Mammary epithelial cell (primary cell): ENCODE measurements at regions not wholly inside any gene's neighbourhood (a gene's known extent, or its start where the extent isn't known, plus 50 kb on each side); places are given as distances from the start of the nearest gene placed in this dataset.

ENCODE experiments used
- EZH2 ChIP-seq: IDR thresholded peaks from 2 replicates; pipeline ENCODE4 v1.6.1; 2012; ENCODE audit warnings: low read length, inconsistent platforms, borderline replicate concordance
- TF ChIP-seq, protein P1 (sequence below), 2 donors: IDR thresholded peaks in 1 of 2; conservative IDR thresholded peaks in 1 of 2; 2 replicates each; pipeline ENCODE4 v1.5.1; 2011 to 2012; ENCODE audit warnings: inconsistent platforms in 2 of 2, low read length in 2 of 2, mild to moderate bottlenecking in 2 of 2, control low read depth in 1 of 2, low read depth in 1 of 2; ENCODE audit not compliant: insufficient read depth in 1 of 2; ENCODE audit errors: extremely low read depth in 1 of 2

DNA sequence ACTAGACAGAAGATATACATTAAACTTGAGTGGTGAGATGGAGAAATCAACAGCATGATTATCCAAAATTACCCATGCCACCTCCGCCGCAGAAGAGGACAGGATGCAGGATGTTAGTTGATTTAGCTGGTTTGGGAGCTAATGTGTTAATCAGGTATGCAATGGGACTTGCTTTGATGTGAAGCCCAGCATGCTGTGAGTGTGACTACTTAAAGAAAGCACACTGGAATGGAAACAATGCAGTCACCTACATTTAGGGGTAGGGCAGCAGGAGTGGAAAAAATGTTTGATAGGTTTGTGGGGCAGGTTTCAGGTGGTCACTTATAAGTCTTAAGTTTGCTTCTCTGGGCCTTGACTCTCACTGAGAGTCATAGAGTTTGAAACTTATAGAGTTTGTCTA lies 170.0 kb upstream of the DAAM1 start:
- TF ChIP-seq, protein P1, sequence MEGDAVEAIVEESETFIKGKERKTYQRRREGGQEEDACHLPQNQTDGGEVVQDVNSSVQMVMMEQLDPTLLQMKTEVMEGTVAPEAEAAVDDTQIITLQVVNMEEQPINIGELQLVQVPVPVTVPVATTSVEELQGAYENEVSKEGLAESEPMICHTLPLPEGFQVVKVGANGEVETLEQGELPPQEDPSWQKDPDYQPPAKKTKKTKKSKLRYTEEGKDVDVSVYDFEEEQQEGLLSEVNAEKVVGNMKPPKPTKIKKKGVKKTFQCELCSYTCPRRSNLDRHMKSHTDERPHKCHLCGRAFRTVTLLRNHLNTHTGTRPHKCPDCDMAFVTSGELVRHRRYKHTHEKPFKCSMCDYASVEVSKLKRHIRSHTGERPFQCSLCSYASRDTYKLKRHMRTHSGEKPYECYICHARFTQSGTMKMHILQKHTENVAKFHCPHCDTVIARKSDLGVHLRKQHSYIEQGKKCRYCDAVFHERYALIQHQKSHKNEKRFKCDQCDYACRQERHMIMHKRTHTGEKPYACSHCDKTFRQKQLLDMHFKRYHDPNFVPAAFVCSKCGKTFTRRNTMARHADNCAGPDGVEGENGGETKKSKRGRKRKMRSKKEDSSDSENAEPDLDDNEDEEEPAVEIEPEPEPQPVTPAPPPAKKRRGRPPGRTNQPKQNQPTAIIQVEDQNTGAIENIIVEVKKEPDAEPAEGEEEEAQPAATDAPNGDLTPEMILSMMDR (conservative IDR thresholded peaks at IDR 0.05 in 1 of 2, IDR thresholded peaks at IDR 0.05 in 1 of 2; ENCODE audit: extremely low read depth in 1 of 2, insufficient read depth in 1 of 2, low read depth in 1 of 2, low read length in 2 of 2): no peak
- no peak for TF ChIP-seq EZH2
